ENCODE measurements at regions not wholly inside any gene's neighbourhood (a gene's known extent, or its start where the extent isn't known, plus 50 kb on each side); places are given as distances from the start of the nearest gene placed in this dataset.

DNA sequence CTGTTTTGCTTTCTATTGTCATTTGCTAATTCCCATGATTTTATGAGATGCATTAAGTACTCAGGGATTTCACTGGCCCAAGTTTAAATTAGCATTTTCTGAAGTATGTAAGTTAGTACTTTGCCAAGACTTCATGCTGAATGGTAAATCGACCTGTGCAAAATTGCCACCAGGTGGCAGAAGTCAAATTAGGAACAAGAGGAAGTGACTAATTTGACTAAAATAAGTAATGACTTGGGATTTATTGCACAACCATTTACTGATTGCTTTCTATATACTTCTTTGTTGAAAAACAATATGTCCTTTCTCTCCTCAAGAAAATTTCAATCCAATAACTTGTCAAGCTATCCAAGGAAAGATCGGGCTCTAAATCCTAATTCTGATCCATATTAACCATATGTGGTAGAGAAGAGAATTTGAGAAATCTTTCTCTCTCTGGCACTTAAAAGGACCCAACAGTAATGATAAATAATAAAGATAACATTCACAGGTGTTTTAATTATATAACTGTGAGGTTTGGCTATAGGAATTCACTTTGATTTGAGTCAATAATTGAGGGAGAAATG, 253.7 kb upstream of the CHORDC1 start:
- H2AFZ ChIP-seq (ENCODE audit: insufficient read depth, low read depth, low read length, poor library complexity, severe bottlenecking): no peak overlapping the region
- no peaks in the 10 kb centered on the region for H3K36me3 ChIP-seq (replicated peaks in 1 of 2; ENCODE audit: control extremely low read depth in 1 of 2, control insufficient read depth in 1 of 2, extremely low read depth in 1 of 2, insufficient read depth in 2 of 2, low read length in 1 of 2)
- no peaks in the 10 kb centered on the region for H3K9me3 ChIP-seq (ENCODE audit: control extremely low read depth in 1 of 3, control insufficient read depth in 2 of 3, insufficient read depth in 1 of 3, low read length in 2 of 3)
- no CpG with 5 or more reads among the region's 2 CpGs for WGBS (ENCODE audit: insufficient coverage)
- intact Hi-C loops (cut with micrococcal nuclease): no loop called here
- Mint-ChIP-seq H3K27me3 (no peaks in the 10 kb centered on the region), H3K4me3 (no peak overlapping the region), H3K4me1 (no peaks in the 10 kb centered on the region), H3K27ac (no peak overlapping the region), H3K9me3 (ENCODE audit: insufficient read depth) (no peaks in the 10 kb centered on the region)
- H3K27me3 ChIP-seq (replicated peaks in 1 of 4; ENCODE audit: control extremely low read depth in 1 of 4, control insufficient read depth in 3 of 4, insufficient read depth in 4 of 4, low read length in 3 of 4): no peaks in the 10 kb centered on the region
- POLR2A ChIA-PET: no interaction called here
- H3K4me3 ChIP-seq (ENCODE audit: control extremely low read depth in 1 of 5, extremely low read depth in 1 of 5, insufficient read depth in 1 of 5, low read depth in 2 of 5, low read length in 4 of 5): no peak overlapping the region
- no peak for TF ChIP-seq EZH2 (IDR thresholded peaks at IDR 0.05; ENCODE audit: borderline replicate concordance, insufficient read depth, low read depth, low read length, poor library complexity, severe bottlenecking)
- TF ChIP-seq, protein P1, sequence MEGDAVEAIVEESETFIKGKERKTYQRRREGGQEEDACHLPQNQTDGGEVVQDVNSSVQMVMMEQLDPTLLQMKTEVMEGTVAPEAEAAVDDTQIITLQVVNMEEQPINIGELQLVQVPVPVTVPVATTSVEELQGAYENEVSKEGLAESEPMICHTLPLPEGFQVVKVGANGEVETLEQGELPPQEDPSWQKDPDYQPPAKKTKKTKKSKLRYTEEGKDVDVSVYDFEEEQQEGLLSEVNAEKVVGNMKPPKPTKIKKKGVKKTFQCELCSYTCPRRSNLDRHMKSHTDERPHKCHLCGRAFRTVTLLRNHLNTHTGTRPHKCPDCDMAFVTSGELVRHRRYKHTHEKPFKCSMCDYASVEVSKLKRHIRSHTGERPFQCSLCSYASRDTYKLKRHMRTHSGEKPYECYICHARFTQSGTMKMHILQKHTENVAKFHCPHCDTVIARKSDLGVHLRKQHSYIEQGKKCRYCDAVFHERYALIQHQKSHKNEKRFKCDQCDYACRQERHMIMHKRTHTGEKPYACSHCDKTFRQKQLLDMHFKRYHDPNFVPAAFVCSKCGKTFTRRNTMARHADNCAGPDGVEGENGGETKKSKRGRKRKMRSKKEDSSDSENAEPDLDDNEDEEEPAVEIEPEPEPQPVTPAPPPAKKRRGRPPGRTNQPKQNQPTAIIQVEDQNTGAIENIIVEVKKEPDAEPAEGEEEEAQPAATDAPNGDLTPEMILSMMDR (IDR thresholded peaks at IDR 0.05): no peak
- H3K27ac ChIP-seq (ENCODE audit: low read length in 2 of 2): no peak overlapping the region
- CTCF ChIA-PET: no interaction called here
- H3K4me1 ChIP-seq (ENCODE audit: control insufficient read depth in 2 of 2, insufficient read depth in 2 of 2, low read length in 2 of 2): no peaks in the 10 kb centered on the region
- no peaks in the 10 kb centered on the region for H3K79me2 ChIP-seq (ENCODE audit: control insufficient read depth, insufficient read depth, low read length)
- no peak for ATAC-seq (ENCODE audit: low read depth)
- DNase-seq: peak; percentile 18
- no peak overlapping the region for H3K9ac ChIP-seq (ENCODE audit: low read length)
- no peak overlapping the region for H3K4me2 ChIP-seq (replicated peaks; ENCODE audit: low read depth, low read length, poor library complexity, severe bottlenecking)
- no peaks in the 10 kb centered on the region for H4K20me1 ChIP-seq (ENCODE audit: control insufficient read depth, insufficient read depth, low read length, poor library complexity, severe bottlenecking)

DNA sequence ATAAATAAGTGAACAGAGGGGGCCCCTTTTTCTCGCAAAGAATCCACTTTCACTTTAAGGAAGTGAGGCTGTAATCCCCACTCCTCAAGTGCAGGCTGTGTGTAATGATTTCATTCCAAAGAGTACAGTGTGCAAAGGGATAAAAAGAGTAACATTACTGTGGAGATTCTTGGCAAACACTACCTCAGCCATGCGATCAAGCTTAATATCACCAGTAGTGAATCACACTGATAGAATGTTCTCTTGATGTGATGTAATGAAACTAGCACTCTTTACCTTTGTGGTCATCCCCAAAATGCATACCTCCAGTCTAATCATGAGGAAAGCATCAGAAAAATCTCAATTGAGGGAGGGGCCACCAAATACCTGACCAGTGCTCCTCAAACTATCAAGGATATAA, 246.1 kb upstream of the CHORDC1 start:
- no peak for TF ChIP-seq EZH2 (IDR thresholded peaks at IDR 0.05; ENCODE audit: borderline replicate concordance, insufficient read depth, low read depth, low read length, poor library complexity, severe bottlenecking)
- TF ChIP-seq, protein P1 (IDR thresholded peaks at IDR 0.05): no peak
- H2AFZ ChIP-seq (ENCODE audit: insufficient read depth, low read depth, low read length, poor library complexity, severe bottlenecking): no peak overlapping the region
- Mint-ChIP-seq H3K4me1 (no peaks in the 10 kb centered on the region), H3K27ac (no peak overlapping the region), H3K4me3 (no peak overlapping the region), H3K27me3 (no peaks in the 10 kb centered on the region), H3K9me3 (ENCODE audit: insufficient read depth) (no peaks in the 10 kb centered on the region)
- no peak for ATAC-seq (ENCODE audit: low read depth)
- no peaks in the 10 kb centered on the region for H3K79me2 ChIP-seq (ENCODE audit: control insufficient read depth, insufficient read depth, low read length)
- no peaks in the 10 kb centered on the region for H3K27me3 ChIP-seq (replicated peaks in 1 of 4; ENCODE audit: control extremely low read depth in 1 of 4, control insufficient read depth in 3 of 4, insufficient read depth in 4 of 4, low read length in 3 of 4)
- H3K9me3 ChIP-seq (ENCODE audit: control extremely low read depth in 1 of 3, control insufficient read depth in 2 of 3, insufficient read depth in 1 of 3, low read length in 2 of 3): no peaks in the 10 kb centered on the region
- no peaks in the 10 kb centered on the region for H4K20me1 ChIP-seq (ENCODE audit: control insufficient read depth, insufficient read depth, low read length, poor library complexity, severe bottlenecking)
- no peak overlapping the region for H3K9ac ChIP-seq (ENCODE audit: low read length)
- ChIA-PET CTCF (no interaction called here), POLR2A (no interaction called here)
- no peak overlapping the region for H3K27ac ChIP-seq (ENCODE audit: low read length in 2 of 2)
- no CpG with 5 or more reads among the region's 2 CpGs for WGBS (ENCODE audit: insufficient coverage)
- H3K4me2 ChIP-seq (replicated peaks; ENCODE audit: low read depth, low read length, poor library complexity, severe bottlenecking): no peak overlapping the region
- no peak for DNase-seq
- no peaks in the 10 kb centered on the region for H3K36me3 ChIP-seq (replicated peaks in 1 of 2; ENCODE audit: control extremely low read depth in 1 of 2, control insufficient read depth in 1 of 2, extremely low read depth in 1 of 2, insufficient read depth in 2 of 2, low read length in 1 of 2)
- no peaks in the 10 kb centered on the region for H3K4me1 ChIP-seq (ENCODE audit: control insufficient read depth in 2 of 2, insufficient read depth in 2 of 2, low read length in 2 of 2)
- intact Hi-C loops (cut with micrococcal nuclease): no loop called here
- H3K4me3 ChIP-seq (ENCODE audit: control extremely low read depth in 1 of 5, extremely low read depth in 1 of 5, insufficient read depth in 1 of 5, low read depth in 2 of 5, low read length in 4 of 5): no peak overlapping the region
